Activated T-cell treated with anti-CD3 and anti-CD28 coated beads, Interleukin-2, amount 50 U/mL, for 4 hours (primary cell): ENCODE measurements at regions not wholly inside any gene's neighbourhood (a gene's known extent, or its start where the extent isn't known, plus 50 kb on each side); places are given as distances from the start of the nearest gene placed in this dataset.
"Not testable (repeated sequence)": the region's sequence is repeated elsewhere in the genome, so short reads cannot be mapped to it uniquely, and the experiment has no call there.

Source experiments
- ATAC-seq, 2 donors: fragments of 200-7000 bp; cut with Tn5 transposase; one replicate each; pipeline ENCODE4 v1.10.0; 2021
- DNase-seq: peaks from one replicate; pipeline ENCODE4 v3.0.0-alpha.2; 2020
- H3K27me3 Mint-ChIP-seq: one replicate; pipeline ENCODE4 v1.8.0; 2021; ENCODE audit warnings: low read depth, mixed read lengths
- H3K36me3 Mint-ChIP-seq: one replicate; pipeline ENCODE4 v1.8.0; 2022; ENCODE audit warnings: mixed read lengths; ENCODE audit not compliant: insufficient read depth
- H3K4me1 Mint-ChIP-seq: one replicate; pipeline ENCODE4 v1.8.0; 2021; ENCODE audit warnings: low read depth, mixed read lengths
- H3K4me3 Mint-ChIP-seq: one replicate; pipeline ENCODE4 v1.8.0; 2021; ENCODE audit warnings: mild to moderate bottlenecking, moderate library complexity, mixed read lengths
- H3K9me3 Mint-ChIP-seq: one replicate; pipeline ENCODE4 v1.8.0; 2021; ENCODE audit warnings: mixed read lengths

- DNase-seq (no peak), ATAC-seq (no peak)
- H3K4me3 Mint-ChIP-seq: no peak overlapping the region
- H3K27me3 Mint-ChIP-seq: no peaks in the 10 kb centered on the region
- H3K4me1 Mint-ChIP-seq: no peaks in the 10 kb centered on the region
- H3K36me3 Mint-ChIP-seq: no peaks in the 10 kb centered on the region
- H3K9me3 Mint-ChIP-seq: peaks cover 14% of the 10 kb centered on the region
These were observed 826.0 kb upstream of the EPHA7 start for GRCh38 chr6:94245395-94245794.

DNA sequence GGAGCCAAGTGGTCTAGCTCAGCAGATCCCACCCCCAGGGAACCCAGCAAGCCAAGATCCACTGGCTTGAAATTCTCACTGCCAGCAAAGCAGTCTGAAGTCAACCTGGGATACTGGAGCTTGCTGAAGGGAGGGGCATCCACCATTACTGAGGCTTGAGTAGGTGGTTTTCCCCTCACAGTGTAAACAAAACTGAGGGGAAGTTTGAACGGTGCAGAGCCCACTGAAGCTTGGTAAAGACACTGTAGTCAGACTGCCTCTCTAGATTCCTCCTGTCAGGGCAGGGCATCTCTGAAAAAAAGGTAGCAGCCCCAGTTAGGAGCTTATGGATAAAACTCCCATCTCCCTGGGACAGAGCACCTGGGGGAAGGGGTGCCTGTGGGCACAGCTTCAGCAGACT lies 819.5 kb upstream of the EPHA7 start:
- Mint-ChIP-seq H3K27me3 (no peaks in the 10 kb centered on the region), H3K36me3 (no peaks in the 10 kb centered on the region), H3K9me3 (peaks cover 8% of the 10 kb centered on the region), H3K4me1 (no peaks in the 10 kb centered on the region), H3K4me3 (no peak overlapping the region)
- DNase-seq: no peak
- ATAC-seq: no peak

GRCh38 chr6:94227741-94228140 lies 808.4 kb upstream of the EPHA7 start:
- Mint-ChIP-seq H3K36me3 (no peaks in the 10 kb centered on the region), H3K27me3 (no peaks in the 10 kb centered on the region), H3K9me3 (peaks cover 5% of the 10 kb centered on the region), H3K4me3 (no peak overlapping the region), H3K4me1 (no peaks in the 10 kb centered on the region)
- DNase-seq (no peak), ATAC-seq (no peak)

GRCh38 chr6:94217836-94218235 lies 798.5 kb upstream of the EPHA7 start:
- Mint-ChIP-seq H3K36me3 (no peaks in the 10 kb centered on the region), H3K9me3 (no peaks in the 10 kb centered on the region), H3K4me3 (no peak overlapping the region), H3K27me3 (no peaks in the 10 kb centered on the region), H3K4me1 (no peaks in the 10 kb centered on the region)
- ATAC-seq (no peak), DNase-seq (no peak)

GRCh38 chr6:94215552-94215951 lies 796.2 kb upstream of the EPHA7 start:
- H3K36me3 Mint-ChIP-seq: no peaks in the 10 kb centered on the region
- no peak for ATAC-seq

DNA sequence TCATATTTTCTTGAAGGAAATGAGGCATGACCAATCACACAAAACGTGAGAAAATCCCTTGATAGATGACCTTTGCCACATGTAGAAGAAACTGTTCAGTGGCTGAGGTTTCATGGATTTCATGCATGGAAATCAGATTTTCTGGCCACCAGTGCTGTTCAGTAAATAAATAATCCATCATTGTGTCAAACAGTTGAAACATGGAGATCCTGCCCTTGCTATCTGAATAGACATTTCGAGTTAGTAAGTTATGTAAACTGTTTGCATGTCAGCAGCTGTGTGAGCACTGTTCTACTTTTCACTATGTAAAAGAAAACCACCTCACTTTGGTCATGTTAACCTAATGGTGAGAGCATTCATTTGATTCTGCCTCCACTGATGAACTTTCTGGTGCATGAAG lies 793.9 kb upstream of the EPHA7 start:
- no peaks in the 10 kb centered on the region for H3K27me3 Mint-ChIP-seq
- H3K9me3 Mint-ChIP-seq: no peaks in the 10 kb centered on the region
- no peaks in the 10 kb centered on the region for H3K4me1 Mint-ChIP-seq
- H3K4me3 Mint-ChIP-seq: no peak overlapping the region
- DNase-seq (no peak), ATAC-seq (no peak)
- H3K36me3 Mint-ChIP-seq: no peaks in the 10 kb centered on the region

More at GRCh38 chr6:94215552-94215951, 796.2 kb upstream of the EPHA7 start:
- Mint-ChIP-seq H3K4me3 (no peak overlapping the region), H3K4me1 (no peaks in the 10 kb centered on the region), H3K27me3 (no peaks in the 10 kb centered on the region), H3K9me3 (no peaks in the 10 kb centered on the region)
- DNase-seq: no peak

DNA sequence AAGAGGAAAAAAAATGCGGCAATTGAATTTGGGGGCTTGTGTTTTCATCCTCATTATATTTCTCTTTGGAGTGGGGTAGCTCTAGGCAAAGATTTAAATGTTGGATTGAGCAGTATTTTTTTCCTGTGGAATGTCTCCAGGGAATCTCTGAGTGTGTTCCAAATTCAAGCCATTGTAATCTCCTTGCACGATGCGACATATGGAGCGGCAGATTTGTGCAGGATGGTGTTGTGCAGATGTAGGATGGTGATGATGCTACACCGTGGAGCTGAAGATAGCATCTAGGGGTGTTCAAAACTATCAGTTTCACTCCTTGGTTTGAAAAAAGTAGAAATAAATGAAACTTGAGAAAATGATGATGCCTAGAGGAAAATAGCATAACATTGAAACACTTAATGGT lies 777.5 kb upstream of the EPHA7 start:
- Mint-ChIP-seq H3K4me3 (no peak overlapping the region), H3K4me1 (no peaks in the 10 kb centered on the region), H3K9me3 (peaks cover 9% of the 10 kb centered on the region), H3K36me3 (no peaks in the 10 kb centered on the region), H3K27me3 (no peaks in the 10 kb centered on the region)
- ATAC-seq (no peak), DNase-seq (no peak)

DNA sequence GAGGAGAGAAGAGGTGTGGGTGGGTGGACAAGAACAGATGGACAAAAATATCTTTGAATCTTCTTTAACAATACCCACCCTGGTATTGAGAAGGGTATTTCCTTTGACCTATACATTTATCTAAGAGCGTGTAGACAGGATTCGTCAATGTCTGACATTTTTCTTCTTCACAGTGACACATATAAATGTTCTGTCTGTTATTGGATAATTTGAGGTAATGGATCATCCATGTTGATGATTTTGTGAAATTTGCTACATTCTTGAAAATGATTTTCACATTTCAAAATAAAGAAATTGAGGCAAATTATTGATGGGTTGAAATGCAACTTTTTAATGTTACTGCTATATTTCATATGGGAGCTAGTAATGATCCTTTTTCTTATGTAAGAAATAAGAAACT lies 770.7 kb upstream of the EPHA7 start:
- ATAC-seq: no peak
- H3K4me3 Mint-ChIP-seq: no peak overlapping the region
- no peaks in the 10 kb centered on the region for H3K27me3 Mint-ChIP-seq
- H3K36me3 Mint-ChIP-seq: no peaks in the 10 kb centered on the region
- H3K4me1 Mint-ChIP-seq: no peaks in the 10 kb centered on the region
- H3K9me3 Mint-ChIP-seq: peaks cover 19% of the 10 kb centered on the region
- no peak for DNase-seq

- Mint-ChIP-seq H3K9me3 (peaks cover 32% of the 10 kb centered on the region), H3K27me3 (no peaks in the 10 kb centered on the region), H3K4me3 (no peak overlapping the region), H3K4me1 (no peaks in the 10 kb centered on the region), H3K36me3 (no peaks in the 10 kb centered on the region)
- DNase-seq (no peak), ATAC-seq (no peak)
These were observed 765.5 kb upstream of the EPHA7 start for GRCh38 chr6:94184666-94185464.

DNA sequence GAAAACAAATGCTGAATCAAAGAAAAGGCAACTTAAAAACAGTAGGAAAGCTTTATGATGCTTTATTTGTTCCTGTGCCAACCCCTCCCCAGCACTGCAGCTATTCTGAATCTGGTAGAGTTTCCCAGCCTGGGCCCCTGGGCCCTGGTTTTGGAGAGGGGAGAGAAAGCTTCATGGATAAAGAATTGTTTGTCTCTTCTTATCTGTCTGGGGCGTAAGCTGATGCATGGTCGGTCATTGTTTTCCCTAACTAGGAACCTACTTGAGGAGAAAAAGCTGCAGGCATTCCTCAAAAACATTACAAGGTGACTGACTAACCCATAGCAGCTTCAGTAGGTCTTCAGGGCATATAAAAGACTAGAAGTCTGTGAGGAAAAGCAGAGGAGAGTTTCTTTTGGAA lies 758.1 kb upstream of the EPHA7 start:
- Mint-ChIP-seq H3K36me3 (no peaks in the 10 kb centered on the region), H3K4me1 (no peaks in the 10 kb centered on the region), H3K27me3 (no peaks in the 10 kb centered on the region), H3K4me3 (no peak overlapping the region), H3K9me3 (peaks cover 9% of the 10 kb centered on the region)
- ATAC-seq: no peak
- no peak for DNase-seq

GRCh38 chr6:94175465-94175864 lies 756.1 kb upstream of the EPHA7 start:
- no peak for ATAC-seq
- H3K4me3 Mint-ChIP-seq: no peak overlapping the region
- H3K4me1 Mint-ChIP-seq: no peaks in the 10 kb centered on the region
- no peaks in the 10 kb centered on the region for H3K36me3 Mint-ChIP-seq
- H3K9me3 Mint-ChIP-seq: peaks cover 19% of the 10 kb centered on the region
- no peak for DNase-seq
- no peaks in the 10 kb centered on the region for H3K27me3 Mint-ChIP-seq

- Mint-ChIP-seq H3K9me3 (peaks cover 21% of the 10 kb centered on the region), H3K27me3 (no peaks in the 10 kb centered on the region), H3K4me1 (no peaks in the 10 kb centered on the region), H3K36me3 (no peaks in the 10 kb centered on the region), H3K4me3 (no peak overlapping the region)
- DNase-seq: no peak
- ATAC-seq: no peak
These were observed 744.5 kb upstream of the EPHA7 start for GRCh38 chr6:94163877-94164276.

- Mint-ChIP-seq H3K36me3 (no peaks in the 10 kb centered on the region), H3K4me3 (no peak overlapping the region), H3K9me3 (peaks cover 5% of the 10 kb centered on the region), H3K4me1 (no peaks in the 10 kb centered on the region), H3K27me3 (no peaks in the 10 kb centered on the region)
- DNase-seq (no peak), ATAC-seq (no peak)
These were observed 731.5 kb upstream of the EPHA7 start for GRCh38 chr6:94150886-94151285.

- Mint-ChIP-seq H3K36me3 (no peaks in the 10 kb centered on the region), H3K9me3 (peaks cover 4% of the 10 kb centered on the region), H3K4me3 (no peak overlapping the region), H3K4me1 (no peaks in the 10 kb centered on the region), H3K27me3 (no peaks in the 10 kb centered on the region)
- DNase-seq: no peak
- ATAC-seq: no peak
These were observed 725.4 kb upstream of the EPHA7 start for GRCh38 chr6:94144807-94145206.

GRCh38 chr6:94137178-94137577 lies 717.8 kb upstream of the EPHA7 start:
- not testable (repeated sequence) for ATAC-seq, H3K4me1 Mint-ChIP-seq

More at GRCh38 chr6:94137178-94137577, 717.8 kb upstream of the EPHA7 start:
- H3K4me3 Mint-ChIP-seq, H3K27me3 Mint-ChIP-seq, H3K9me3 Mint-ChIP-seq, H3K36me3 Mint-ChIP-seq, DNase-seq: not testable (repeated sequence)
